ENCODE measurements at regions not wholly inside any gene's neighbourhood (a gene's known extent, or its start where the extent isn't known, plus 50 kb on each side); places are given as distances from the start of the nearest gene placed in this dataset.

GRCh38 chr2:41967476-41968181, 80.2 kb upstream of the PKDCC start:
- FAIRE-seq: no peak

- no peak for FAIRE-seq
Observed at GRCh38 chr2:41968182-41968578, 79.6 kb upstream of the PKDCC start.

- no peak for FAIRE-seq
Observed at GRCh38 chr2:41970988-41971660, 76.7 kb upstream of the PKDCC start.

GRCh38 chr2:41972179-41972578, 75.6 kb upstream of the PKDCC start:
- no peak for FAIRE-seq

- FAIRE-seq: no peak
Observed at GRCh38 chr2:41972819-41973218, 75.0 kb upstream of the PKDCC start.

GRCh38 chr2:41973871-41974270, 74.0 kb upstream of the PKDCC start:
- no peak for FAIRE-seq

GRCh38 chr2:41981417-41981816, 66.4 kb upstream of the PKDCC start:
- FAIRE-seq: no peak

GRCh38 chr2:41985573-41986095, 62.2 kb upstream of the PKDCC start:
- FAIRE-seq: no peak

GRCh38 chr2:41989501-41990180, 58.2 kb upstream of the PKDCC start:
- FAIRE-seq: no peak

GRCh38 chr2:41990245-41990644, 57.6 kb upstream of the PKDCC start:
- FAIRE-seq: no peak

- FAIRE-seq: no peak
Observed at GRCh38 chr2:41990688-41991087, 57.1 kb upstream of the PKDCC start.

GRCh38 chr2:41992056-41992642, 55.7 kb upstream of the PKDCC start:
- FAIRE-seq: no peak

- no peak for FAIRE-seq
Observed at GRCh38 chr2:41992671-41993434, 55.0 kb upstream of the PKDCC start.

- no peak for FAIRE-seq
Observed at GRCh38 chr2:41993435-41993925, 54.3 kb upstream of the PKDCC start.

- FAIRE-seq: no peak
Observed at GRCh38 chr2:41994233-41994637, 53.6 kb upstream of the PKDCC start.

GRCh38 chr2:41994661-41995060, 53.2 kb upstream of the PKDCC start:
- no peak for FAIRE-seq

GRCh38 chr2:41997561-41997960, 50.3 kb upstream of the PKDCC start:
- no peak for FAIRE-seq
